ENCODE measurements at regions not wholly inside any gene's neighbourhood (a gene's known extent, or its start where the extent isn't known, plus 50 kb on each side); places are given as distances from the start of the nearest gene placed in this dataset.
A peak's percentile ranks its signal among the peaks of the same experiment; 100 is the strongest.

DNA sequence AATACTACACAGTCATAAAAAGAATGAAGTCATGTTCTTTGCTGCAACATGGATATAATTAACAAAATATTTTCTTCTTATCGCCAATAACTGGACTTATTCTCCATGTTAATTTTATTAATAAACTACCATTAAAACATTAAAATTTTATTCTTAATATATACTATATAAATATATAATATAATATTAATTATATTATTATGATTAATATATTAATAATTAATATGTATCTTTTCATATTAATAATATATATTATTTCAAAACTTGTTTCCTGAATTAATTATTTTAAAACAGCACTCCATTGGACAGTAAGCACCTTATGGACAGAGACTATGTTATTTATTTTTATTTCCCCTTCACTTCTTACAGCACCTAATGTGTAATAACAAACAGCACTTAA, 182.8 kb downstream of the ARL4A start:
- intact Hi-C loops (cut with DNase I) = no loop called here

DNA sequence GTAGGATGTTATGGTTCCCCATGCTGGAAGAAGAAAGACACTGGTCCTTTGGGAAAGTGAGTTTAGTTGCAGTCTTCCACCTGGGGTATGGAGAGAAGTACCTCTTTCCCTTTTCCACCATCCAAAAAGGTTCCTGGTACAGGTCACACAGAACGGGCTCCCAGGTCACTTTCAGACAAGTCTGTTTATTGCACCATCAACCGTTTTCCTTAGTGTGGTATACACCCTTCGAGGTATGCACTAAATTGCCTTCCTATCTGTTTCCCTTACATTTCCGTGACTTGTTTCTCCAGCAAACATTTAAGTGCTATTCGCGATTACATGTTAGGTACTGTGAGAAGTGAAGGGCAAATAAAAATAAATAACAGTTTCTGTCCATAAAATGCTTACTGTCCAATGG, 185.1 kb downstream of the ARL4A start:
- DNase-seq = no peak
- intact Hi-C loops (cut with DNase I) = no loop called here

More for the DNA sequence above, 182.8 kb downstream of the ARL4A start:
- DNase-seq = no peak

DNA sequence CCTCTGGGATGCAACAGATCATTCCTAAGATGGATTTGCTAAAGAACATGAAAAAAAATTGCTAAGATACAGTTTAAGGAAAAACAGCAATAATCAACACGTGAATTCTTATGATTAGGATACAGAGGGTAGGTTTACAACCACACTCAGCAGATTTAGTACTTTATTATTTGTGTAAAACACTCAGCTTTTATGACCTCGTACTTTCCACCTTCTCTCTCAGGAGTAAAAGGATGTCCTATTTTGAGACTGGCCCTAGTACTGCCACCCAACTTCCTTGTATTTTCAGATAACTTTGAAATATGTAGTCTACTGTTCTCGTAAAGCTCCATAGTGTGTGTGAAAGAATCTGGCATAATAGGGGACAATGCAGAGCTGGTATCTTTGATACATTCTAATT, 186.1 kb downstream of the ARL4A start:
- no peak for DNase-seq
- intact Hi-C loops (cut with DNase I) = no loop called here

DNA sequence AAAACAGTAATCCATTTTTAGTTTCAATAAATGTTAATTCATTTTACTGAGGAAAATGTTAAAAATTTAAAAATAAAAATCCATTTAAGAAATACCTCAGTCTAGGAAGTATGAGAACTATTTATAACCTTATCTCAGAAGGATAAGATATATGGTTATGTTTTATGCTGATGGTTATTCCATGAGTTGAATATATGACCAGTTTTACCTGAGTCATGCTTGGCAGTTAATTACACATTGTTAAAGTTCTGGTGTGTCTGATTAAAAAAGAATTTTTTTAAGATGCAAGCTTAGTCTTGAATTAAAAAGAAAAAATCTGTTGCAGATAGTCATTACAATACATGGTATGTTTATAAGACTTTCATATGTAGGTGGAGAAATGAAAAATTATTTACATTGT, 191.7 kb downstream of the ARL4A start:
- DNase-seq = no peak
- intact Hi-C loops (cut with DNase I) = no loop called here

DNA sequence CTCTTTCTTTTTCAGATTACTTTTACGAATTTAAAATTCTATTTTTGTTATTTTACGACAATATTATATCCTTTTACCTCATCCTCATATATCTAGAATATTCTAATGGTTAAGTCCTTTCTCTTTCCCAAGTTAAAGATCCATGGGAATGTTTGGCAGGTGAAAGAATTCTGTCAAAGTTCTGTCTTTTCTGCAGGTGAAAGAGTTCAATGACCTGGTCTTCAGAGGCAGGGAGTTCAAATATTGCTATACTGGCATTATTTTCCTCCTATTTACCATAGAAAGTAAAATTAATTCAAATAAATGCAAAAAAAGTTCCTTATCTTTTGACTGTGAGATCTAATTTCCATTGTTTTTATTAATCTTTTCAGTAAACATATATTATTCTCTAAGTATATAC, 194.3 kb downstream of the ARL4A start:
- no peak for DNase-seq
- intact Hi-C loops (cut with DNase I) = no loop called here

DNA sequence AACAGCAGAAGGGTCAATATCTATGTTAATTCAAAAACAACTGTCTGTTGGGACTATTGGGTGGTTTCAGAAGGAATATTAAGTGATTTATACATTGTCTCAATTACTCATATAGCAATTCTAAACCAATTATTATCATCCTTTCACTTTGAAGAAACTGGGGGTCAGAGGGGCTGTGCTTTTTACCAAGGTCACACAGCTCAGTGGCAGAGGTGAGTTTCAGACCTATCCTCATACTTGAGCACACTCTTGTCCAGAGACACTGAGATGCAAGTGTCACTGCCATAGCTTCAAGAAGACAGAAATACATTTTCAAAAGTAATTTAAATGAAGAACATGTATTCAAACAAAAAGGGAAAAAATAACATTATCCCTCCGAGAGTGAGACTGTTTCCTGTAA, 195.3 kb downstream of the ARL4A start:
- DNase-seq = no peak
- intact Hi-C loops (cut with DNase I) = no loop called here

DNA sequence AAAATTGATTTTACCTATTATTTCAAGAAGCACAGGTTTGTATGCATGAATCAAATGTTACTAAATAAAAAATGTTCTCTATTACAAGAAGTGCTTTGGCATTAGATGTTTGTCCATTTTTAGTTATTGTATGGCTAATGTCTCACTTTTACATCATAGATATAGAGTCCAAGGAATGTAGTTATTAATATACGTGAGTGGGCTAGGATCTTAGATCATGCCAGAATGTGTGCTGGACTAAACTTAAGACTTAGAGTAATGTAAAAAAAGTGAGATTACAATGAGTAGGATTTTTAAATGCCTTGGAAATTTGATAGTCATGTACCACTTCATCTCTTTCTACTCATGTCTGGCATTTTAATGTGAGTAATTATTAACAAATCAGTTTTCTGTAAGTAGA, 196.6 kb downstream of the ARL4A start:
- intact Hi-C loops (cut with DNase I) = no loop called here
- no peak for DNase-seq

DNA sequence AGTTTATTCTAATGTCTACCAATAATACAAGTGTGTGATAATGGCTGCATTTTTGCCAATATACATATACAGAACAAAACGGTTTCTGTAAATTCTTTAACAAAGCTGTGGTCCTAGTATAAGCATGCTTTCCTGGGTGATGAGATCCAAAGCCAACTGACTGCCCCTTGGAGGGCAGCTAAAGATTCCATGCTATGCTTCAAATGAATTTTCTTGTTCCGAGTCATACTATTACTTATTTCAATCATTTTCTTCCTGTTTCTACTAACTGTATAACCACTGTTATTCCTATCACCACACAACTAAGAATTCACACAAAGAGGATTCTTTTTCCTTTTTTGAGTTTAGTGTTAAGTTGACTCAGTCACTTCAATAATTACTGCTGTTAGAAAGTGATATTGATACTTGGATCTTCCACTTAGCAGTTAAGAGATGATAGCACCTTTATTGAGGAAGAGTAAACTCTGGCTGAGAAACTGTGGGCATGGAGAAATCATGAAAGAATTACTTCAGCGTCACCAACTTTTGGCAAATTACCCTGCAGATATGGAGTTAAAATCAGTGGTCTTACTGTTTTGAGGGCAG, 197.5 kb downstream of the ARL4A start:
- DNase-seq = no peak
- intact Hi-C loops (cut with DNase I) = no loop called here

DNA sequence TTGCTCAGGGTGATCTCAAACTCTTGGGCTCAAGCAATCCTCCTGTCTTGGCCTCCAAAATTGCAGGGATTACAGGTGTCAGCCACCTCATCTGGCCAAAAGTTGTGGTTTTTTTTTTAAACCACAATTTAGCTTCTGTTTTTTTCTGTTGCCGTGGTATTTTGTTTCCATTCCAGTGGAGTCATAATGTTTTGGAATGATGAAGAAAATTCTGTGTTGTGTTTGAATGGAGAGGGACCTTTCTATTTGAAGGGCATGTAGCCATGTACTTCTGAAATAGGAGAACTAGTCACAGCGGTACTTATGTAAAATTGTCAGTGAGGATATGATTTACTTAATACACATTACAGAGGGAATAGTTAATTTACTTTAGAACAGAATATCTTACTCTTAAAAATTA, 201.3 kb downstream of the ARL4A start:
- no peak for DNase-seq
- intact Hi-C loops (cut with DNase I) = no loop called here

DNA sequence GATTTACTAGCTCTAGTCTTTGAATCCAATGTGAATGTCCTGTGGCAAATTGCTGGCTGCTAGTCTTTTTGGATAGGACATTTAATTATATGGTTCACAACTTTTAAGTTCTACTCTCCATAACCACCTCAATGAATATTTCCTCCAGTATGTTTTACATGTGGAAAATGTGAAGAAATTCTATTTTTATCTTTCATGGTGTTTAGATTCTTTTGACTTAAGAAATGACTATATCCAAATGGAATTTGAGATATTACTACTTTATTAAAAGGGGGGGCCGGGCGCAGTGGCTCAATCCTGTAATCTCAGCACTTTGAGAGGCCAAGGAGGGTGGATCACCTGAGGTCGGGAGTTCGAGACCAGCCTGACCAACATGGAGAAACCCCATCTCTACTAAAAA, 202.0 kb downstream of the ARL4A start:
- intact Hi-C loops (cut with DNase I) = no loop called here
- DNase-seq = no peak

DNA sequence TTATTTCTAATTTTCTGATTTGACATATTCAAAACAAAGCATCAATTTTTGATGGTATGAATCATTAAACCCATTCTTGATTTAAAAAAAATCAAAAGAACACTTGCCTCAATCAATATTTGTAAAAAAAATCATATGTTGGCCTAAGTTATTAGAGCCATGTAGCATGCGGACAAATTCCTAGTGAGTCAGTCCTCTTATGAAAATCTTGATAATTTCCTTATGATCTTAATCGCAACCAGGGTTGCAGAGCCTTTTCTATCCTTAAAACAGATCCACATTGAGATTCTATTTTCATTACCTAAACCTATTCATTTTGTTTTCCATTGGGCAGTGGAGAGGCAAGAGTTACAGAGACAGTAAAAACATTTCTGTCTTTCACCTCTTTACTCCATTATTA, 203.2 kb downstream of the ARL4A start:
- intact Hi-C loops (cut with DNase I) = no loop called here

DNA sequence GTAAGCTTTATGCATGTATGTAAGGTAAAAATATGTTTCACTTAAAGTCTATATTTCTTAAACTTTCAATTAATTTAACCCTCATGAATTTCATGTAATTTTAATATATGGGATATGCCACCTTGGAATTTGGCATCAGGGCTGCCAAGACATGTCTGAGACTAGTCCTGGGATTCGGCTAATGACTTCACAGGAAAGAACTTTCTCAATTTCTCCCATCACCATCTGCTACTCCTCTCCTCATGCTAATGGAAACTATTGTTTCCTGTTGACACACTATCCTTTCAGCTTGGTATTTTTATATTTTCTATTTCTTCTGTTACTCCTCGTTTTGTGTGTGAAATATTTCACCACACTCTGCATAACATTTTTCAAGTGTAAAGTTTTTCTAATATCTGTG, 205.9 kb downstream of the ARL4A start:
- intact Hi-C loops (cut with DNase I) = no loop called here
- DNase-seq = no peak

More for the DNA sequence above, 203.2 kb downstream of the ARL4A start:
- no peak for DNase-seq

DNA sequence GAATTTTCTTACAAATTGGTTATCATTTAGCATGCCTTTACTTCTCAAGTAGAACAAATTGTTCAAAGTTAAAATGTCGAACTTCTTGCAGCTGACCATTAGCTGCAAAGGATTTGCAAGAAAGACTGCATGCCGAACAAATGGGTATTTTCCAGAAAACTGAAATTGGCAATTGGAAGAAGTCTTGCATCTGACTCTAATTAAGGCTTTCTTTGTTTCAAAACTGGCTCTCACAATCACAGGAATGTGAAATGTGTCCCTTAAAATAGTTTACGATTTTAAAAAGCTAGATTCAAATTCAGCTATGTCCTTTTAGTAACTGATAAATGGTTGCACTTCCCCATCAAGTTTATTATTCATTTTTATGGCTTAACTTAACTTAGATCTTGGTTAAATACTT, 207.9 kb downstream of the ARL4A start:
- intact Hi-C loops (cut with DNase I) = no loop called here
- DNase-seq = no peak

DNA sequence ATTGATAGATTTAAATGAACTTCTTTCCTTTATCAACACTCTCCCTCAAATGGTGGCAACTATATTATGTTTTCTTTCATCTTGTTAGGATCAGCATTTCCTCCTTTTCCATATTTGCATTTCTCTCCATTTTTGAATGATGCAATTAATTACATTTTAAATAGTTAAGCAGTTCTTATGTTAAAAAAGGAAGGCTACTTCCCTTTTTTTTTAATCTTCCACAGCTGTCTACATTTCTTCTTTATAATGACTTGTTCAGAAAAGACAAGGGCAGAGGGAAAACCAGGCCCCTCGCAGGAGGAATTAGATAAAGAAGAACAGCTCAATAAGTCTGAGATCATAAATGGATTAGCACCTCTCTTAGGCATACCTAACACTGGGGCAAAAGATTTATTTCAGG, 208.9 kb downstream of the ARL4A start:
- no peak for DNase-seq
- intact Hi-C loops (cut with DNase I) = no loop called here

DNA sequence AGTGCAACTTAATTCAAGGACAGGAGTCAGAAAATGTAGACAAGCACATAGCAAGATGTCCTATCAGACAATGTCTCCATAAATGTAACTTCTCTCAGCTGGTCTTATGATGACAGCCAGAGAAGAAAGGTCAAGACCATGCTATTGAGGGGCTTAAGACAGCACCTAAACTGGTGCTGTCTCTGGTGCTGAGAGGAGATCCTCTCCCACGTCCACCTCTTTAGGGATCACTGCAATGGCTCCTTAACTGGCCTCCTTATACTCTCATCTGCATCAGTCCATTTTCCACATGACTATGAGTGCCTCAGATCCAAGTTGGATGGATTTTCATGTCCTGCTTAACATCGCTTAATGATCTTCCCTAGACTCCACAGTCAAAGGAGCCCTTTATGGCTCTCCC, 210.6 kb downstream of the ARL4A start:
- intact Hi-C loops (cut with DNase I) = no loop called here
- no peak for DNase-seq

DNA sequence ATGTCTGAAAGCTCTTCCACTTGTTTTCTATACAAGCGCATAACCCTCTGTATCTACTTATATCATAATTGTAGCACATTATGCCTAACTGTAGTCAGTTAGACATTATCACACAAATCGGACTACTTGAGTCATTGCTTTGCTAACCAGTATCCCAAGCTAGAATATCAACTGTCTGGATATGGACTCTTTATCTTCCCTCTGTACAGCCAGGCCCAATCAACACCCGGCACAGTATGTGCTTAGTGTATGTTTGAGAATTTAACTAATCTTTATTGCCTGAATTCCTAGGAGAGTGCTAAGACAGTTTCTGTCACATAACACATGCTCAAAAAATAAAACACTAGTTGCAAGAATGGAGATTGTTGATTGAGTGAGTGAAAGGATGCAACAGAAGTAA, 211.2 kb downstream of the ARL4A start:
- no peak for DNase-seq
- intact Hi-C loops (cut with DNase I) = no loop called here

DNA sequence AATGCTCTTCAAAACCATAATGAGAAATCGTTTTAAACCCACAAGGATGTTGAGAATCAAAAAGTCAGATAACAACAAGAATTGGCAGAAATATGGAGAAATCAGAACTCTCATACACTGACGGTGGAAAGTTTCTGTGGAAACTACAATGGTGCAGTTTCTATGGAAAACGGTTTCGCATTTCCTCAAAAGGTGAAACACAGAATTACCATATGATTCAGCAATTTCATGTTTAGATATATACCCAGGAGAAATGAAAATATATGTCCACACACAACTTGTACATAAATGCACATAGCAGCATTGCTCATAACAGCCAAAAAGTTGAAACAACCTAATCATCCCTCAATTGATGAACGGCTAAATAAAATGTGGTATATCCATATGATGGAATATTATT, 218.2 kb downstream of the ARL4A start:
- intact Hi-C loops (cut with DNase I) = no loop called here
- DNase-seq = no peak

DNA sequence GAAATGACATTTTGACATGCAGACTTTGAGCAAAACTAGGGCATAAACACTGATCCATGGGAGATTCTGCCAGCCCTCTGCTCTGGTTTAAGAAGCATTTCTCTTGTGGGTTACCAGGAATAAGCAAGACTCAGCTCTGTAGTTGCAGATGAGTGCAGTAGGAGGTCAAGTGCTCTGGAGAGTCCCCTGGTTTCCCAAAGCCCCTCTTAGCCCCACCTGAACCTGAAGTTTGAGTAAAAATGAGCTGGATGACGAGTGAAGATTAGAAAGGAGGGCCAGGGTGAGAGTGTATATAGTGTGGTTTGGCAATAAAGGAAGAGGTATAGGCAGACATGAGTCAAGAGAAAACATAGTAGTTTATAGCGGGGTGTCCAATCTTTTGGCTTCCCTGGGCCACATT, 220.3 kb downstream of the ARL4A start:
- no peak for DNase-seq
- intact Hi-C loops (cut with DNase I) = no loop called here

DNA sequence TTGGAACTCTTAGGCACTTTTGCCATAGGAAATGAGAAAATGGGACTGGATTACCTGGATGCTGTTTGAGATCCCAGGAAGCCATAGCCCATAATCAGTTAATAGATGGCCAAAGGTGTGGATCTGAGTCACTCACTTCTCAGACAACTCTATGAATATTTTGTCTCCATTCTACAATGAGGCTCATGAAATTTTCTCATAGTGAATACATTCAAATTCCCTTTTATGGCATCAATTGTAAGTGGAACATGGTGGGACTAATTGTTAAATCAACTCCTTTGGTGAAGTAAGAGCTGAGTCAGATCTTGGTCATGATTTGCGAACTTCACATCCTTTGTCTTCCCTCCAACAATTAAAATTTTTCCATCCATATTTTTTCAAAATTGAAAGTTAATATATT, 222.1 kb downstream of the ARL4A start:
- intact Hi-C loops (cut with DNase I) = no loop called here
- DNase-seq = no peak

DNA sequence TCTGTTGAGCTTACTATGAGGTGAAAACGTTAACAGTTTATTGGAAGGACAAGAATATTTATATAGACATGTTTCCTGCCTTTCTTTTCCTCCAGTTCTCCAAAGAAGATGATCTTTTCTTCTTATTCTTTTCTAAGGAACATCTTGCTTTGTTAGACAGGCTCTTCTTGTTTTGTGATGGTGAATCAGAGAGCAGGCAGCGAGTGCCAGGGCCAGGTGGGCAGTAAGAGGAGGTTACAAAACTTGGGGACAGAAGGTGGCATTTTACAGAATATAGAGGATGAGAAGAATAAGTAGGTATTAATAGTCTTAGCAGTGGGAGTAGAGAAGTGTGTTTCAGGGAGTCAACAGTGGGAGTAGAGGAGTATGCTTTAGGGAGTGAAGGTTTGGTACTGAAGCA, 223.6 kb downstream of the ARL4A start:
- intact Hi-C loops (cut with DNase I) = no loop called here
- peak in 3 of 42 donors; percentile 6 to 20 (median 8) for DNase-seq

DNA sequence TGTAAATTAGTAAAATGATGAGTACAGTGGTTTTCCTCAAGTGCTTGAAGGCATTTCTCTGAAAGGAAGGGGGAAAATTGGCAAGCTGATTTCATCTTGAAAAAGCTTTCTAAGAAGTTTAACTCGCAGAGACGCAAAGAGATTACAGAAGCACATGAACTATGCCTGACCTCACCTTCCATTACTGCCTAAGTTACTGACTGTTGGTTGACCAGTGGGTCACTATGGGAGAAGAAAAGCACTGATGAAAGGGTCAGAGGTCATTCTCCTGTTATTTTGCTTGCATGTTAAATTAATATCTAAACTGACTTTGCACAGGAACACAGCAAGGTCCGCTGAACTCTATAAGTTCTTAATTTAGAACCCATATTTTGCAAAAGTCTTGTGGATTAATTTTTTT, 225.6 kb downstream of the ARL4A start:
- DNase-seq = no peak
- intact Hi-C loops (cut with DNase I) = no loop called here

DNA sequence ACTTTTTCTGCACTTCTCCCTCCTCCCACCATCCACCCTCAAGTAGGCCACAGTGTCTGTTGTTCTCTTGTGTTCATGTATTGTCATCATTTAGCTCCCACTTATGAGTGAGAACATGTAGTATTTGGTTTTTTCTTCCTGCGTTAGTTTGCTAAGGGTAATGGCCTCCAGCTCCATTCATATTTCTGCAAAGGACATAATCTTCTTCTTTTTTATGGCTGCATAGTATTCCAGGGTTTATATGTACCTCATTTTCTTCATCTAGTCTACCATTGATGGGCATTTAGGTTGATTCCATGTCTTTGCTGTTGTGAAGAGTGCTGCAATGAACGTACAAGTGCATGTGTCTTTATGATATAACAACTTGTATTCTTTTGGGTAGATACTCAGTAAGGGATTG, 230.4 kb downstream of the ARL4A start:
- intact Hi-C loops (cut with DNase I) = no loop called here
- no peak for DNase-seq
